Fibroblast of the aortic adventitia (primary cell): ENCODE measurements at regions not wholly inside any gene's neighbourhood (a gene's known extent, or its start where the extent isn't known, plus 50 kb on each side); places are given as distances from the start of the nearest gene placed in this dataset.
"Not testable (repeated sequence)": the region's sequence is repeated elsewhere in the genome, so short reads cannot be mapped to it uniquely, and the experiment has no call there.

Source experiments
- DNase-seq: peaks from one replicate; pipeline ENCODE4 v3.0.0-alpha.2; 2010; ENCODE audit warnings: low read depth
- H3K4me3 ChIP-seq: 2 replicates; pipeline ENCODE4 v1.5.1; 2011; ENCODE audit warnings: low read depth, mild to moderate bottlenecking, control low read depth, low read length, moderate library complexity
- TF ChIP-seq, protein P1 (sequence below): IDR thresholded peaks from 2 replicates; pipeline ENCODE4 v1.5.1; 2011; ENCODE audit warnings: mild to moderate bottlenecking, low read length, control low read depth, inconsistent platforms; ENCODE audit not compliant: insufficient read depth

DNA sequence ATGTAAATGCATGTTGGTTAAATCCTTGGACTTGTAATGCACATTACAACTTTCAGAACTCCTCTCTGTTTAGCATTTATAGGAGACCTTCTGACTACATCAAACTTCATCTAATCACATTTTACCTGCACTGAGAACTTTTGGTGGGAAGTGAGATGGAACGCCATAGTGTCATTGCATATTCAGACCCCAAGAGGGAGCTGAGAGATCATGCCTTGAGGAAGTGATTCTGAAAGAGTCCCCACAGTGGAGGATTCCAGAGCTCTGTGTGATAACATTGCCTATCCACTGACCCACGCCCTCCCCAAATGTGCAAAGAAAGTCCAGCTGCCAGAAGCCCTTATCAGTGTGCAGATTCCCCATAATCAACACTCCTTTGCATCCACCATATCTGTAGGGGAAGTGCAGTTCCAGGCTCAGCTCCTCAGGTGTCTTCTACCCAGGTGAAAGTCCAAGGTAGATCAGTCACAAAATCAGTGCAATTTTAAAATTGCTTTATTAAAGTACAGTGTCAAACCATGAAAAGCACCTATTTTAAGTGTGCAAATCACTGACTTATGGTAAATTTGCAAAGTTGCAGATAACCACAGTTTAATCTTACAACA, 212.4 kb downstream of the RPIA start:
- H3K4me3 ChIP-seq = no peak overlapping the region
- DNase-seq = peak; percentile 38
- TF ChIP-seq, protein P1, sequence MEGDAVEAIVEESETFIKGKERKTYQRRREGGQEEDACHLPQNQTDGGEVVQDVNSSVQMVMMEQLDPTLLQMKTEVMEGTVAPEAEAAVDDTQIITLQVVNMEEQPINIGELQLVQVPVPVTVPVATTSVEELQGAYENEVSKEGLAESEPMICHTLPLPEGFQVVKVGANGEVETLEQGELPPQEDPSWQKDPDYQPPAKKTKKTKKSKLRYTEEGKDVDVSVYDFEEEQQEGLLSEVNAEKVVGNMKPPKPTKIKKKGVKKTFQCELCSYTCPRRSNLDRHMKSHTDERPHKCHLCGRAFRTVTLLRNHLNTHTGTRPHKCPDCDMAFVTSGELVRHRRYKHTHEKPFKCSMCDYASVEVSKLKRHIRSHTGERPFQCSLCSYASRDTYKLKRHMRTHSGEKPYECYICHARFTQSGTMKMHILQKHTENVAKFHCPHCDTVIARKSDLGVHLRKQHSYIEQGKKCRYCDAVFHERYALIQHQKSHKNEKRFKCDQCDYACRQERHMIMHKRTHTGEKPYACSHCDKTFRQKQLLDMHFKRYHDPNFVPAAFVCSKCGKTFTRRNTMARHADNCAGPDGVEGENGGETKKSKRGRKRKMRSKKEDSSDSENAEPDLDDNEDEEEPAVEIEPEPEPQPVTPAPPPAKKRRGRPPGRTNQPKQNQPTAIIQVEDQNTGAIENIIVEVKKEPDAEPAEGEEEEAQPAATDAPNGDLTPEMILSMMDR = peak; percentile 80

DNA sequence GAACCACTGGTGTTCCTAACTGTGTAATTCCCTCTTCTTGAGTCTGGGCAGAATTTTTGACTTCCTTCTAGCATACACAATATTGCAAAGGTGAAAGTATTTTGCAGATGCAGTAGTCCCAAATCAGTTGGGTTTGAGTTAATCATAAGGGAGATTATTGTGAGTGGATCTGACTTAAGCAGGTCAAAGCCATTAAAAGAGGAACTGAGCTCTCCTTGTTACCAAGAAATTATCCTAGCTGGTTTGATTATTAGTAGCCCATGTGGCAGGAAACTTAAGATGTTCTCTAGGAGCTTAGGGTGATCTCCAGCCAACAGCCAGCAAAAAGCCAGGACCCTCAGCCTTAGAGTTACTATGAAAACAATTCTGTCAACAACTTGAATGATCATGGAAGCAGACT, 221.8 kb downstream of the RPIA start:
- no peak for DNase-seq
- no peak overlapping the region for H3K4me3 ChIP-seq
- TF ChIP-seq, protein P1 = no peak

DNA sequence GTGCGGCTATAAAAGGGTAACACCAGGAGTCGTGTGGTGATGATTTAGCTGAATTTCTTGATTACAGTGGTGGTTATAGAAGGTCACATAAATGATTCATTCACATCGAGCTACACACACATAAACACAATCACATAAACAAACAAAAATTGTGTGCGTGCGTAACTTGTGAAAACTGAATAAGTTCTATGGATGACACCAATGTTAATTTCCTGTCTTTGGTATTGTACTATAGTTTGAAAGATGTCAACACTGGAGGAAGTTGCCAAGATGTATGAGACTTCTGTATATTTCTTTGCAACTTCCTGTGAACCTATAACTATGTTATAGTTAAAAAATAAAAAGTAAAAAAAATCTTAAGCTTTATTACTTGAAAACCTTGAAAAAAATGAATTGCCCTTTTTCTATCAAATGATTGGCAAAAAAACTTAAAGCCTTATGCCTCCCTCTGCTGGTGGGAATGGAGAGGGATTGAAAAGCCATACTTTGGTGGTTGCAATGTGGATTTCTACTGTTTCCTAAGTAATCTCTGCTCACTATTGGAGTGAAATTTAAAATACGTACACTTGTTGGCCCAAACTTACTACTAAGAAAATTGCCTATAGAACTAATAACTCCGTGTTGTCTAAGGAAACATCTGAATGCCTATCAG, 227.7 kb downstream of the RPIA start:
- peak; percentile 57 for DNase-seq
- TF ChIP-seq, protein P1 = peak; percentile 81
- H3K4me3 ChIP-seq = no peak overlapping the region

DNA sequence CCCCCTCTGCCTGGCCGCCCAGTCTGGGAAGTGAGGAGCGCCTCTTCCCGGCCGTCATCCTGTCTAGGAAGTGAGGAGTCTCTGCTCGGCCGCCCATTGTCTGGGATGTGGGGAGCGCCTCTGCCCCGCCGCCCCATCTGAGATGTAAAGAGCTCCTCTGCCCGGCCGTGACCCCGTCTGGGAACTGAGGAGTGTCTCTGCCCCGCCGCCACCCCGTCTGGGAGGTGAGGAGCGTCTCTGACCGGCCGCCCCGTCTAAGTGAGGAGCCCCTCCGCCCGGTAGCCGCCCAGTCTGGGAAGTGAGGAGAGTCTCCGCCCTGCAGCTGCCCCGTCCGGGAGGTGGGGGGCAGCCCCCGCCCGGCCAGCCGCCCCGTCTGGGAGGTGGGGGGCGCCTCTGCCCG, 228.9 kb downstream of the RPIA start:
- not testable (repeated sequence) for DNase-seq, H3K4me3 ChIP-seq

DNA sequence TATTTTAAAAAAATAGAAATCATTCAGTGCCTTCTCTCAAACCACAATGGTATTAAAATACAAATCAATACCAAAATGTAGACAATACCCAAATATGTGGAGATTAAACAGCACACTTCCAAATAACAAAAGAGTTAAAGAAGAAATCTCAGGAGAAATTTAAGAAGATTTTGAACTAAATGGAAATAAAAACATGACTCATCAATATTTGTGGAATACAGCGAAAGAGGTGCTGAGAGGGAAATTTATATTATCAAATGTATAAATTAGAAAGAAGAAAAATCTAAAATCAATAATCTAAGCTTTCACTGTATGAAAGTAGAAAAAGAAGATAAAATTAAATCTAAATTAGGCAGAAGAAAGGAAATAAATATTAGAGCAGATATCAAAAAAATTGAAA, 233.1 kb downstream of the RPIA start:
- H3K4me3 ChIP-seq = no peak overlapping the region
- TF ChIP-seq, protein P1 = no peak
- DNase-seq = no peak

DNA sequence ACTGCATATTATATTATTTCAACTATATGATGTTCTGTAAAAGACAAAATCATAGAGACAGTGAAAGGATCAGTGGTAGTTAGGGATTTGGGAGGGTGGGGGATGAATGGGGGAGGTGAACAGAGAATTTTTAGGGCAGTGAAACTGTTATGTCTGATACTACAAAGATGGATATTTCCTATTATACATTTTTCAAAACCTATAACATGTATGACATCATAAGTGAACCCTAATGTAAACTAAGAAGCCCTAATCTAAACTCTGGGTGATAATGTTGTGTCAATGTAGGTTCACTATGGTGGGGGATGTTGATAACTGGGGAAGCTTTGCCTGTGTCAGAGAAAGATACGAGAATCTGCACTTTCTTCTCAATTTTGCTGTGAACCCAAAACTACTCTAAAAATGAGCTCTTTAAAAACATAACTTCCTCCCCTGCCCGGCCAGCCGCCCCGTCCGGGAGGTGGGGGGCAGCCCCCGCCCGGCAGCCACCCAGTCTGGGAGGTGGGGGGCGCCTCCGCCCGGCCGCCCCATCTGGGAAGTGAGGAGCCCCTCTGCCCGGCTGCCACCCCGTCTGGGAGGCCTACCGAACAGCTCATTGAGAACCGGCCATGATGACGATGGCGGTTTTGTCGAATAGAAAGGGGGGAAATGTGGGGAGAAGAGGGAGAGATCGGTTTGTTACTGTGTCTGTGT, 234.4 kb downstream of the RPIA start:
- DNase-seq = no peak
- no peak overlapping the region for H3K4me3 ChIP-seq
- TF ChIP-seq, protein P1 = no peak

DNA sequence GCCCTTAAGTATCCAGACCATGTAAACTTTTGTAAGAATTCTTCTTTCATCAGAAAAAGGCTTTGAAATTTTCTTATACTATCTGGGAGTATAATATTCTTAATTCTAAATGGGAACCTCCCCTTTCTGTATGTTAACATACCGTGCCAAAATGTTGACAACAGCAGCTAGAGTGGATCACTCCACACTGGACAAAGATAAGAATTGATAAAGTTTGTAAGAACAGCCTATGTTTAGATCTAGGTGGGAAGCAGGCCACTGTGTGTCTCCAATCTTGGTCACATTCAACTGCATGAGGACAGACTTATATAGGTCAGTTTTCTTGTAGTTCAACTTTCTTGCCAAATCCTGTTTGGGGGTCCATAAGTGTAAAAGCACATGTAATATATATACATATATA, 235.7 kb downstream of the RPIA start:
- TF ChIP-seq, protein P1 = no peak
- DNase-seq = no peak
- no peak overlapping the region for H3K4me3 ChIP-seq
